ENCODE measurements at regions not wholly inside any gene's neighbourhood (a gene's known extent, or its start where the extent isn't known, plus 50 kb on each side); places are given as distances from the start of the nearest gene placed in this dataset.

GRCh38 chr10:31190488-31190887, 128.5 kb upstream of the ZEB1 start (continued):
- TF ChIP-seq TCF7L2 (IDR thresholded peaks at IDR 0.05; ENCODE audit: borderline replicate concordance, extremely low read depth, insufficient read depth, insufficient read length): no peak
- TF ChIP-seq ZFX (IDR thresholded peaks at IDR 0.05): no peak
- no peak for TF ChIP-seq CBX3 (IDR thresholded peaks at IDR 0.05; ENCODE audit: low read depth)

- no peak overlapping the region for H3K4me3 ChIP-seq (replicated peaks in 1 of 2; ENCODE audit: low read depth in 1 of 2, low read length in 2 of 2)
- H3K9ac ChIP-seq (ENCODE audit: low read length): no peak overlapping the region
- H3K79me2 ChIP-seq (ENCODE audit: insufficient read depth, low read length): no peaks in the 10 kb centered on the region
- POLR2A ChIA-PET: no interaction called here
- no peaks in the 10 kb centered on the region for H3K36me3 ChIP-seq (ENCODE audit: control insufficient read depth in 1 of 2, insufficient read depth in 2 of 2, low read length in 2 of 2)
- RAD21 ChIA-PET (ENCODE audit: low non-redundant PET in 1 of 2, low total read pairs in 2 of 2, uncharacterized antibody in 2 of 2, unreplicated experiment in 2 of 2): no interaction called here
- intact Hi-C loops (cut with micrococcal nuclease): no loop called here
- H3K27me3 ChIP-seq (ENCODE audit: insufficient read depth, low read length): no peaks in the 10 kb centered on the region
- BruUV-seq (replicated peaks): no TSS peak
- no peaks in the 10 kb centered on the region for H3K9me3 ChIP-seq (ENCODE audit: control insufficient read depth in 1 of 2, insufficient read depth in 1 of 2, low read depth in 1 of 2, low read length in 2 of 2)
- CTCF ChIA-PET: no interaction called here
- no peak overlapping the region for H2AFZ ChIP-seq (ENCODE audit: low read depth, low read length, poor library complexity, severe bottlenecking)
- no peak for DNase-seq (ENCODE audit: low read depth, low spot score)
- no peak overlapping the region for H3K4me2 ChIP-seq (ENCODE audit: low read length)
- no peaks in the 10 kb centered on the region for H3K9me2 ChIP-seq (ENCODE audit: insufficient read depth)
- no peaks in the 10 kb centered on the region for H4K20me1 ChIP-seq (ENCODE audit: insufficient read depth)
- no peaks in the 10 kb centered on the region for H3K4me1 ChIP-seq (ENCODE audit: control insufficient read depth in 1 of 2, insufficient read depth in 2 of 2, low read length in 2 of 2)
- H3K27ac ChIP-seq (ENCODE audit: low read depth, low read length): no peak overlapping the region
- no peak for ATAC-seq
- no peak for TF ChIP-seq ZFX (IDR thresholded peaks at IDR 0.05)
- no peak for TF ChIP-seq YY1 (IDR thresholded peaks at IDR 0.05; ENCODE audit: extremely low read depth, insufficient replicate concordance, low read depth, low read length)
- TF ChIP-seq EGR1 (IDR thresholded peaks at IDR 0.05; ENCODE audit: low read depth): no peak
- no peak for TF ChIP-seq POLR2AphosphoS5 (IDR thresholded peaks at IDR 0.05; ENCODE audit: low read depth, low read length)
- TF ChIP-seq FOSL1 (IDR thresholded peaks at IDR 0.05; ENCODE audit: low read depth): no peak
- no peak for TF ChIP-seq JUND (IDR thresholded peaks at IDR 0.05)
Measured at GRCh38 chr10:31192475-31192874, 126.5 kb upstream of the ZEB1 start.

GRCh38 chr10:31194986-31195385, 124.0 kb upstream of the ZEB1 start:
- H2AFZ ChIP-seq (ENCODE audit: low read depth, low read length, poor library complexity, severe bottlenecking): no peak overlapping the region
- DNase-seq (ENCODE audit: low read depth, low spot score) (no peak), ATAC-seq (no peak)
- no peaks in the 10 kb centered on the region for H3K9me2 ChIP-seq (ENCODE audit: insufficient read depth)
- no peaks in the 10 kb centered on the region for H3K4me1 ChIP-seq (ENCODE audit: control insufficient read depth in 1 of 2, insufficient read depth in 2 of 2, low read length in 2 of 2)
- no peaks in the 10 kb centered on the region for H3K27me3 ChIP-seq (ENCODE audit: insufficient read depth, low read length)
- ChIA-PET POLR2A (no interaction called here), RAD21 (ENCODE audit: low non-redundant PET in 1 of 2, low total read pairs in 2 of 2, uncharacterized antibody in 2 of 2, unreplicated experiment in 2 of 2) (no interaction called here), CTCF (no interaction called here)
- no peaks in the 10 kb centered on the region for H3K9me3 ChIP-seq (ENCODE audit: control insufficient read depth in 1 of 2, insufficient read depth in 1 of 2, low read depth in 1 of 2, low read length in 2 of 2)
- H3K4me3 ChIP-seq (replicated peaks in 1 of 2; ENCODE audit: low read depth in 1 of 2, low read length in 2 of 2): no peak overlapping the region
- no peak overlapping the region for H3K9ac ChIP-seq (ENCODE audit: low read length)
- H3K79me2 ChIP-seq (ENCODE audit: insufficient read depth, low read length): no peaks in the 10 kb centered on the region
- no peaks in the 10 kb centered on the region for H3K36me3 ChIP-seq (ENCODE audit: control insufficient read depth in 1 of 2, insufficient read depth in 2 of 2, low read length in 2 of 2)
- intact Hi-C loops (cut with micrococcal nuclease): no loop called here
- BruUV-seq (replicated peaks): no TSS peak
- no peak for TF ChIP-seq MAX (IDR thresholded peaks at IDR 0.05)
- no peak for TF ChIP-seq EGR1 (IDR thresholded peaks at IDR 0.05; ENCODE audit: low read depth)
- TF ChIP-seq, protein P1, sequence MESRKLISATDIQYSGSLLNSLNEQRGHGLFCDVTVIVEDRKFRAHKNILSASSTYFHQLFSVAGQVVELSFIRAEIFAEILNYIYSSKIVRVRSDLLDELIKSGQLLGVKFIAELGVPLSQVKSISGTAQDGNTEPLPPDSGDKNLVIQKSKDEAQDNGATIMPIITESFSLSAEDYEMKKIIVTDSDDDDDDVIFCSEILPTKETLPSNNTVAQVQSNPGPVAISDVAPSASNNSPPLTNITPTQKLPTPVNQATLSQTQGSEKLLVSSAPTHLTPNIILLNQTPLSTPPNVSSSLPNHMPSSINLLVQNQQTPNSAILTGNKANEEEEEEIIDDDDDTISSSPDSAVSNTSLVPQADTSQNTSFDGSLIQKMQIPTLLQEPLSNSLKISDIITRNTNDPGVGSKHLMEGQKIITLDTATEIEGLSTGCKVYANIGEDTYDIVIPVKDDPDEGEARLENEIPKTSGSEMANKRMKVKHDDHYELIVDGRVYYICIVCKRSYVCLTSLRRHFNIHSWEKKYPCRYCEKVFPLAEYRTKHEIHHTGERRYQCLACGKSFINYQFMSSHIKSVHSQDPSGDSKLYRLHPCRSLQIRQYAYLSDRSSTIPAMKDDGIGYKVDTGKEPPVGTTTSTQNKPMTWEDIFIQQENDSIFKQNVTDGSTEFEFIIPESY (IDR thresholded peaks at IDR 0.05; ENCODE audit: extremely low read depth, insufficient replicate concordance, low read length): no peak
- no peak for TF ChIP-seq RAD21 (IDR thresholded peaks at IDR 0.05; ENCODE audit: low read depth)
- TF ChIP-seq EZH2 (IDR thresholded peaks at IDR 0.05): no peak
- no peak for TF ChIP-seq SP1 (IDR thresholded peaks at IDR 0.05; ENCODE audit: low read depth)
- no peak for TF ChIP-seq POLR2A (IDR thresholded peaks at IDR 0.05; ENCODE audit: borderline replicate concordance, extremely low read depth, insufficient read depth, insufficient read length)
- TF ChIP-seq SIN3A (IDR thresholded peaks at IDR 0.05; ENCODE audit: low read depth): no peak
- no peak for TF ChIP-seq TCF7L2 (IDR thresholded peaks at IDR 0.05; ENCODE audit: borderline replicate concordance, extremely low read depth, insufficient read depth, insufficient read length)
- TF ChIP-seq ATF3 (IDR thresholded peaks at IDR 0.05): no peak
- H4K20me1 ChIP-seq (ENCODE audit: insufficient read depth): no peaks in the 10 kb centered on the region
- H3K4me2 ChIP-seq (ENCODE audit: low read length): no peak overlapping the region
- H3K27ac ChIP-seq (ENCODE audit: low read depth, low read length): no peak overlapping the region
